ENCODE measurements at regions not wholly inside any gene's neighbourhood (a gene's known extent, or its start where the extent isn't known, plus 50 kb on each side); places are given as distances from the start of the nearest gene placed in this dataset.

- peak; percentile 27 to 65 (median 28) for TF ChIP-seq CTCF (IDR thresholded peaks at IDR 0.05)
- TF ChIP-seq POLR2A (IDR thresholded peaks at IDR 0.05) = no peak
Measured at GRCh38 chr5:10863763-10864383, 102.8 kb upstream of the DAP start.
